Stimulated activated CD4-positive, alpha-beta T cell treated with anti-CD3 and anti-CD28 coated beads, Interleukin-2, amount 100 ng/mL, for 48 hours (primary cell): ENCODE measurements at regions not wholly inside any gene's neighbourhood (a gene's known extent, or its start where the extent isn't known, plus 50 kb on each side); places are given as distances from the start of the nearest gene placed in this dataset.
"Not testable (repeated sequence)": the region's sequence is repeated elsewhere in the genome, so short reads cannot be mapped to it uniquely, and the experiment has no call there.

ENCODE experiments used
- DNase-seq, 2 donors: peaks; one replicate each; pipeline ENCODE4 v3.0.0-alpha.2; 2020

DNA sequence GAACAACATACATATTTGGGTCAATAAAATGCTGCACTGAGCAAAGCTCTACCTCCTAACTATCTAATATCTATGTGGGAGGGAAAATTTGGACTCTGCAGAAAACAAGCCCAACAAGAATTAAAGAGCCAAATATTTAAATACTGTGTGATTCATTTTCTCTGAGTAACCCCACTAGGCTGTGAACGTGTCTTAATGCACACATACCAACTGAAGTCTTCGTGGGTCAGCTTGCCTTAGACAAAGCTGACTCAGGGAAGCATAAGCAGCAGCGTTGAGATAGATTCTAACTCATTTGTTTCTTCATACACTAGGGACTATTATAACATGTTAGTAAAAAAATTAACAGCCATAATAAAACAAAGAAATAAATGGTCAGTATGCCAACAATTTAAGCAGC, 114.3 kb downstream of the GJA1 start:
- no peak for DNase-seq

GRCh38 chr6:121550491-121551010, 115.1 kb downstream of the GJA1 start:
- no peak for DNase-seq

- no peak for DNase-seq
Measured at GRCh38 chr6:121555201-121555600, 119.8 kb downstream of the GJA1 start.

- not testable (repeated sequence) for DNase-seq
Measured at GRCh38 chr6:121556149-121556548, 120.7 kb downstream of the GJA1 start.

DNA sequence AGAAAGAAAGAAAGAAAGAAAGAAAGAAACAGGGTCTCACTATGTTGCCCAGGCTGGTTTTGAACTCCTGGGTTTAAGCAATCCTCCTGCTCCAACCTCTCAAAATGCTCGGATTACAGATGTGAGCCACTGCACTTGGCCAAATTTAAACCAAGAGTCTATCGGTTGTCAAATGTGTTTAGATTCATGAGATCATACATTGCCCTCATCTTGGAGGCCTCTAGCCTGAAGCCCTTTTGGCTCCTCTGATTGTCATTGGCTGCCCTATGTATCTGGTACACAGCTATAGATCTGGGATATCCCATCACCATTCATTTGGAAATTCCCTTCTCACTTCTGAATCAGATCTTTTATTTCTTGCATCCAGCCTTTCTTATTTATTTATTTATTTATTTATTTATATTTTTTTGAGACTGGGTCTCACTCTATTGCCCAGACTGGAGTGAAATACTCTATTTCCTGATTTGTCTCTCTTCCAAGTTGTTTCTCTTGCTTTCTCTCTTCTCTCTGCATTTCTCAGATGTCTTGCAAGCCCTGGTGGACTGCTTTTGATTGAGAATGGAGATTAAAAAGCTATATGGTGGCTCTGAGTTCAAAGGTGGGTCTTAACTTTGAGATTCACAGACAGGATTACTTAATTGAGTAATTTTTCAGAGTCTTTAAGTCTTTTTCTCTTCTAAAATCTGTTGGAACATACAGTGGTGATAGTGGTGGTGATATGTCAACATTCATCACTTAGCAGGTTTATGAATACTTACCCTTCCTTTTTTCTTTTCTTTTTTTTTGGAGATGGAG, 121.9 kb downstream of the GJA1 start:
- DNase-seq: no peak

GRCh38 chr6:121559611-121560269, 124.3 kb downstream of the GJA1 start:
- DNase-seq: no peak

GRCh38 chr6:121560476-121560875, 125.0 kb downstream of the GJA1 start:
- DNase-seq: no peak

DNA sequence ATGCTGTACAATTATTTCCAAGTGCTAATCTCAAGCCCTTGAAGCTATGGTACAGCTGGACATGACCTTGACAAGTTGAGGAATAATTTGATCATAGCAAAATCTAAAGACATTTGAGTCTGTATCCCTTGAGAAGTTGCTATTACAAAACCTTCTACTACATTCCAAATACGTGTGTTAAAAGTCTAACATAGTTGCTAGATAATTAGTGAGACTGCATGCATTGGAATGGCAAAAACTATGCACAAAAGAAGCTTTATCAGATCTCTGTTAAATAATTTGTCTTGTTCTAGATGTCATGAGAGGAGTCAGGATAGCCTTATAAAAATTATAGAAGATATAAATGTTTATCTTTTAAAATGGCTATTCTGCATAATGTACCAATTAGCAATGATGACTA, 127.8 kb downstream of the GJA1 start:
- no peak for DNase-seq

DNA sequence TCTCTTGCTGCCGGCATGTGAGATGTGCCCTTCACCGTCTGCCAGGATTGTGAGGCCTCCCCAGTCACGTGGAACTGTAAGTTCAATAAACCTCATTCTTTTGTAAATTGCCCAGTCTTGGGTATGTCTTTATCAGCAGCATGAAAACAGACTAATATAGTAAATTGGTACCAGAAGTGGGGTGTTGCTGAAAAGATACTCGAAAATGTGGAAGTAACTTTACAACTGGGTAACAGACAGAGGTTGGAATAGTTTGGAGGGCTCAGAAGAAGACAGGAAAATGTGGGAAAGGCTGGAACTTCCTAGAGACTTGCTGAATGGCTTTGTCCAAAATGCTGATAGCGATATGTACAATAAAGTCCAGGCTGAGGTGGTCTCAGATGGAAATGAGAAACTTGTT, 129.1 kb downstream of the GJA1 start:
- not testable (repeated sequence) for DNase-seq

- no peak for DNase-seq
Measured at GRCh38 chr6:121571455-121571854, 136.0 kb downstream of the GJA1 start.

- no peak for DNase-seq
Measured at GRCh38 chr6:121573481-121573880, 138.0 kb downstream of the GJA1 start.

GRCh38 chr6:121578216-121578615, 142.8 kb downstream of the GJA1 start:
- DNase-seq: no peak

GRCh38 chr6:121579478-121579877, 144.0 kb downstream of the GJA1 start:
- no peak for DNase-seq

GRCh38 chr6:121581327-121581726, 145.9 kb downstream of the GJA1 start:
- DNase-seq: no peak

- no peak for DNase-seq
Measured at GRCh38 chr6:121582262-121582661, 146.8 kb downstream of the GJA1 start.

DNA sequence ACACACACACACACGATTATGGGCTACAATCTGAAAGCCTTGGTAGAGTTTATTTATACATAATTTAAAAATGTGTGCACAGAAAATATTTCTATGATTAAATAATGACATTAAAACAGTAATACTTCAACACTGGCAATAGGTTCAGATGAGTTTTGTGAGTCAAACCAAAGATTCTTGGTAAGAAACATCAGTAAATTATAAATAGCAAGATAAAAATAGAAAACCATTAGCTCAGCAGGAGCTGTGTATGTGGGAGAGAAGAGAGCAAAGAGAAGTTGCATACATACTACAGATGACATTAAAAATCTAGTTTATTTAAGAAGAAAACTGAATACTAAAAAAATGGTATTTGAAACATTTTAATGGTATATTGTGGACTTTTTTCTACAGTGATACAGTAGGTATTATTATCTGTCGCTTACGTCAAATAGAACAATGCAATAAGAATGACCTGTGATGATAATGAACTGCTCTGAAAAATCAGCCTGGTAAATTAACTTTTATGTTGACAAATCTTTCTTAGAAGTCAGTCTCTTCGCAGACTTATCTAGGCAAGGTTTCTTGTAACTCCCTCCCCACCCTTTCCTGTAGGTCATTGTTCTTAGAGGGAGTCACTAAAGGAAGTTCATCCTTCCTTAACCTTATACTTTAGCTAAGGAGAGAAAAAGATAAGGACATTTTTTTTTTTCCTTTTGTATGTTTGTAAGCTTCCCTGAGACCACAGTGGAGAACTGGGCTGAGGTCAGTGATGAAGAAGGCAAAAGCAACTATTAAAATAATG, 149.3 kb downstream of the GJA1 start:
- no peak for DNase-seq

GRCh38 chr6:121590438-121590837, 155.0 kb downstream of the GJA1 start:
- no peak for DNase-seq

DNA sequence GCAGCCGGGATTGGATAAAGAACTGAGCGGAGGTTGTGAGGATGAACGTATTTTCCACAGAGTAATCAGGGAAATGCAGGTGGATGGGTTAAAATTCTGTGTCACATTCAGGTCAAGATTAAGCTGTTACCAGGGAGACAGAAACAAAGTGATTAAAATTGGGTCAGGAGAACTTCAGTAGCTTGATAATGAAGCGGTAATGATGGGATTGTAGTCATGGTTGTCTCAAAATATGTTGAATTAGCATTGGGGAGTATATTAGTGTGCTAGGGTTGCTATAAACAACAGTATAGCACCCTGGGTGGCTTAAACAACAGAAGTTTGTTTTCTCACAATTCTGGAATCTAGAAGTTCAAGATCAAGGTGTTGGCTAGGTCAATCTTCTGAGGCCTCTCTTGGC, 155.5 kb downstream of the GJA1 start:
- DNase-seq: no peak

- DNase-seq: no peak
Measured at GRCh38 chr6:121592261-121592935, 157.0 kb downstream of the GJA1 start.

GRCh38 chr6:121593011-121593641, 157.7 kb downstream of the GJA1 start:
- no peak for DNase-seq

GRCh38 chr6:121594053-121594452, 158.6 kb downstream of the GJA1 start:
- no peak for DNase-seq

GRCh38 chr6:121595646-121596045, 160.2 kb downstream of the GJA1 start:
- no peak for DNase-seq
